HEK293 (cell line): ENCODE measurements at regions not wholly inside any gene's neighbourhood (a gene's known extent, or its start where the extent isn't known, plus 50 kb on each side); places are given as distances from the start of the nearest gene placed in this dataset.

Experiments used
- ZIC2 ChIP-seq: fragments of 450-650 bp; formaldehyde crosslinking; IDR thresholded peaks from 2 replicates; pipeline ENCODE4 v1.5.1; 2016; ENCODE audit warnings: missing biosample characterization, missing genetic modification characterization
- TF ChIP-seq, protein P1 (sequence below): fragments of 450-650 bp; formaldehyde crosslinking; IDR thresholded peaks from 2 replicates; pipeline ENCODE4 v1.5.1; 2016; ENCODE audit warnings: missing biosample characterization, missing genetic modification characterization
- TF ChIP-seq, protein P2 (sequence below): fragments of 450-650 bp; formaldehyde crosslinking; IDR thresholded peaks from 2 replicates; pipeline ENCODE4 v1.5.1; 2016; ENCODE audit warnings: missing biosample characterization, missing genetic modification characterization
- TF ChIP-seq, protein P3 (sequence below): fragments of 450-650 bp; formaldehyde crosslinking; IDR thresholded peaks from 2 replicates; pipeline ENCODE4 v1.5.1; 2016; ENCODE audit warnings: missing biosample characterization, missing genetic modification characterization
- TF ChIP-seq, protein P4 (sequence below): fragments of 450-650 bp; formaldehyde crosslinking; IDR thresholded peaks from 2 replicates; pipeline ENCODE4 v1.5.1; 2016; ENCODE audit warnings: missing biosample characterization, missing genetic modification characterization

DNA sequence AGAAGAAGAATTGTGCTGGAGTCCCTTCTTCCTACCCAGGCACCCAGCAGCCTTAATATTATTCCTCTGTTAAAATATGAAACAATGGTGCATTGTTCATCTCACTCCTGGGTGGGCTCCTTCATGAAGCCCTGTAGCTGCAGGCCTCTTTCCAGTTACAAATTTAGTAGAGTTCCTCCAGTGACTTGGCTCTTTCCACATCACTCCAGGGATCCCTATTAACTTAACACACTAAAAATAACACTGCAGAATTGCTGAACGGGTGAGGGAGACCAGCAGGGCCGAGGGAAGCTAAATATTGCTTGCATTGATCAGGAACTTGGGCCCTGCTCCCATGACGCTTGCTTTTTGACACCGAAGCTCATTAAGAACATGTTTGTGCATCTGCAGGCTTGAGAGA, 142.3 kb downstream of the PDCD6IP start:
- TF ChIP-seq, protein P1, sequence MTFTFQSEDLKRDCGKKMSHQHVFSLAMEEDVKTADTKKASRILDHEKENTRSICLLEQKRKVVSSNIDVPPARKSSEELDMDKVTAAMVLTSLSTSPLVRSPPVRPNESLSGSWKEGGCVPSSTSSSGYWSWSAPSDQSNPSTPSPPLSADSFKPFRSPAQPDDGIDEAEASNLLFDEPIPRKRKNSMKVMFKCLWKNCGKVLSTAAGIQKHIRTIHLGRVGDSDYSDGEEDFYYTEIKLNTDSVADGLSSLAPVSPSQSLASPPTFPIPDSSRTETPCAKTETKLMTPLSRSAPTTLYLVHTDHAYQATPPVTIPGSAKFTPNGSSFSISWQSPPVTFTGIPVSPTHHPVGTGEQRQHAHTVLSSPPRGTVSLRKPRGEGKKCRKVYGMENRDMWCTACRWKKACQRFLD (tag by site-specific recombination): no peak
- TF ChIP-seq ZIC2 (tag by site-specific recombination): no peak
- TF ChIP-seq, protein P2, sequence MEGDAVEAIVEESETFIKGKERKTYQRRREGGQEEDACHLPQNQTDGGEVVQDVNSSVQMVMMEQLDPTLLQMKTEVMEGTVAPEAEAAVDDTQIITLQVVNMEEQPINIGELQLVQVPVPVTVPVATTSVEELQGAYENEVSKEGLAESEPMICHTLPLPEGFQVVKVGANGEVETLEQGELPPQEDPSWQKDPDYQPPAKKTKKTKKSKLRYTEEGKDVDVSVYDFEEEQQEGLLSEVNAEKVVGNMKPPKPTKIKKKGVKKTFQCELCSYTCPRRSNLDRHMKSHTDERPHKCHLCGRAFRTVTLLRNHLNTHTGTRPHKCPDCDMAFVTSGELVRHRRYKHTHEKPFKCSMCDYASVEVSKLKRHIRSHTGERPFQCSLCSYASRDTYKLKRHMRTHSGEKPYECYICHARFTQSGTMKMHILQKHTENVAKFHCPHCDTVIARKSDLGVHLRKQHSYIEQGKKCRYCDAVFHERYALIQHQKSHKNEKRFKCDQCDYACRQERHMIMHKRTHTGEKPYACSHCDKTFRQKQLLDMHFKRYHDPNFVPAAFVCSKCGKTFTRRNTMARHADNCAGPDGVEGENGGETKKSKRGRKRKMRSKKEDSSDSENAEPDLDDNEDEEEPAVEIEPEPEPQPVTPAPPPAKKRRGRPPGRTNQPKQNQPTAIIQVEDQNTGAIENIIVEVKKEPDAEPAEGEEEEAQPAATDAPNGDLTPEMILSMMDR (tag by site-specific recombination): no peak
- TF ChIP-seq, protein P3, sequence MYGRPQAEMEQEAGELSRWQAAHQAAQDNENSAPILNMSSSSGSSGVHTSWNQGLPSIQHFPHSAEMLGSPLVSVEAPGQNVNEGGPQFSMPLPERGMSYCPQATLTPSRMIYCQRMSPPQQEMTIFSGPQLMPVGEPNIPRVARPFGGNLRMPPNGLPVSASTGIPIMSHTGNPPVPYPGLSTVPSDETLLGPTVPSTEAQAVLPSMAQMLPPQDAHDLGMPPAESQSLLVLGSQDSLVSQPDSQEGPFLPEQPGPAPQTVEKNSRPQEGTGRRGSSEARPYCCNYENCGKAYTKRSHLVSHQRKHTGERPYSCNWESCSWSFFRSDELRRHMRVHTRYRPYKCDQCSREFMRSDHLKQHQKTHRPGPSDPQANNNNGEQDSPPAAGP (tag by site-specific recombination): no peak
- TF ChIP-seq, protein P4, sequence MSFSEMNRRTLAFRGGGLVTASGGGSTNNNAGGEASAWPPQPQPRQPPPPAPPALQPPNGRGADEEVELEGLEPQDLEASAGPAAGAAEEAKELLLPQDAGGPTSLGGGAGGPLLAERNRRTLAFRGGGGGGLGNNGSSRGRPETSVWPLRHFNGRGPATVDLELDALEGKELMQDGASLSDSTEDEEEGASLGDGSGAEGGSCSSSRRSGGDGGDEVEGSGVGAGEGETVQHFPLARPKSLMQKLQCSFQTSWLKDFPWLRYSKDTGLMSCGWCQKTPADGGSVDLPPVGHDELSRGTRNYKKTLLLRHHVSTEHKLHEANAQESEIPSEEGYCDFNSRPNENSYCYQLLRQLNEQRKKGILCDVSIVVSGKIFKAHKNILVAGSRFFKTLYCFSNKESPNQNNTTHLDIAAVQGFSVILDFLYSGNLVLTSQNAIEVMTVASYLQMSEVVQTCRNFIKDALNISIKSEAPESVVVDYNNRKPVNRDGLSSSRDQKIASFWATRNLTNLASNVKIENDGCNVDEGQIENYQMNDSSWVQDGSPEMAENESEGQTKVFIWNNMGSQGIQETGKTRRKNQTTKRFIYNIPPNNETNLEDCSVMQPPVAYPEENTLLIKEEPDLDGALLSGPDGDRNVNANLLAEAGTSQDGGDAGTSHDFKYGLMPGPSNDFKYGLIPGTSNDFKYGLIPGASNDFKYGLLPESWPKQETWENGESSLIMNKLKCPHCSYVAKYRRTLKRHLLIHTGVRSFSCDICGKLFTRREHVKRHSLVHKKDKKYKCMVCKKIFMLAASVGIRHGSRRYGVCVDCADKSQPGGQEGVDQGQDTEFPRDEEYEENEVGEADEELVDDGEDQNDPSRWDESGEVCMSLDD (tag by site-specific recombination): no peak
